Mucosa of stomach (tissue), 1 donor: ENCODE measurements at regions not wholly inside any gene's neighbourhood (a gene's known extent, or its start where the extent isn't known, plus 50 kb on each side); places are given as distances from the start of the nearest gene placed in this dataset.

Experiments
- H3K27me3 ChIP-seq: one replicate; pipeline ENCODE4 v1.7.0; 2013; ENCODE audit warnings: mild to moderate bottlenecking, low read length; ENCODE audit not compliant: control insufficient read depth, insufficient read depth
- H3K36me3 ChIP-seq: one replicate; pipeline ENCODE4 v1.7.0; 2013; ENCODE audit warnings: low read length; ENCODE audit not compliant: control insufficient read depth, insufficient read depth
- H3K4me1 ChIP-seq: one replicate; pipeline ENCODE4 v1.7.0; 2013; ENCODE audit warnings: mild to moderate bottlenecking, low read length; ENCODE audit not compliant: control insufficient read depth, insufficient read depth
- H3K4me3 ChIP-seq: one replicate; pipeline ENCODE4 v1.7.0; 2013; ENCODE audit warnings: low read length
- H3K9ac ChIP-seq: one replicate; pipeline ENCODE4 v1.7.0; 2013; ENCODE audit warnings: mild to moderate bottlenecking, low read length, moderate library complexity
- H3K9me3 ChIP-seq: one replicate; pipeline ENCODE4 v1.7.0; 2013; ENCODE audit warnings: mild to moderate bottlenecking, low read length, moderate library complexity; ENCODE audit not compliant: control insufficient read depth
- donor health status: Pancreatic carcinoma.

- no peaks in the 10 kb centered on the region for H3K36me3 ChIP-seq
- H3K4me3 ChIP-seq, result no peak overlapping the region
- H3K9ac ChIP-seq, result no peak overlapping the region
- peaks cover 3% of the 10 kb centered on the region for H3K27me3 ChIP-seq
- H3K4me1 ChIP-seq, result peaks cover 21% of the 10 kb centered on the region
- H3K9me3 ChIP-seq, result no peaks in the 10 kb centered on the region
These were observed 684.7 kb downstream of the TBC1D22A start for GRCh38 chr22:47446821-47447810.

- H3K9me3 ChIP-seq, result no peaks in the 10 kb centered on the region
- no peaks in the 10 kb centered on the region for H3K36me3 ChIP-seq
- peaks cover 21% of the 10 kb centered on the region for H3K4me1 ChIP-seq
- H3K27me3 ChIP-seq, result peaks cover 3% of the 10 kb centered on the region
- H3K9ac ChIP-seq, result no peak overlapping the region
- no peak overlapping the region for H3K4me3 ChIP-seq
These were observed 683.9 kb downstream of the TBC1D22A start for GRCh38 chr22:47446331-47446730.

- Histone ChIP-seq H3K4me3 (no peak overlapping the region), H3K9me3 (no peaks in the 10 kb centered on the region), H3K27me3 (peaks cover 3% of the 10 kb centered on the region), H3K4me1 (peaks cover 21% of the 10 kb centered on the region), H3K36me3 (no peaks in the 10 kb centered on the region), H3K9ac (no peak overlapping the region)
These were observed 683.4 kb downstream of the TBC1D22A start for GRCh38 chr22:47445716-47446290.

GRCh38 chr22:47445212-47445611, 682.8 kb downstream of the TBC1D22A start:
- no peak overlapping the region for H3K4me3 ChIP-seq
- no peak overlapping the region for H3K9ac ChIP-seq
- no peaks in the 10 kb centered on the region for H3K36me3 ChIP-seq
- H3K9me3 ChIP-seq, result no peaks in the 10 kb centered on the region
- peaks cover 3% of the 10 kb centered on the region for H3K27me3 ChIP-seq
- peaks cover 21% of the 10 kb centered on the region for H3K4me1 ChIP-seq

- H3K9me3 ChIP-seq, result no peaks in the 10 kb centered on the region
- no peak overlapping the region for H3K4me3 ChIP-seq
- peaks cover 3% of the 10 kb centered on the region for H3K27me3 ChIP-seq
- peaks cover 18% of the 10 kb centered on the region for H3K4me1 ChIP-seq
- H3K9ac ChIP-seq, result no peak overlapping the region
- no peaks in the 10 kb centered on the region for H3K36me3 ChIP-seq
These were observed 682.3 kb downstream of the TBC1D22A start for GRCh38 chr22:47444746-47445065.

GRCh38 chr22:47443836-47444745, 681.6 kb downstream of the TBC1D22A start:
- H3K9me3 ChIP-seq, result no peaks in the 10 kb centered on the region
- H3K36me3 ChIP-seq, result no peaks in the 10 kb centered on the region
- H3K27me3 ChIP-seq, result peaks cover 3% of the 10 kb centered on the region
- H3K4me3 ChIP-seq, result no peak overlapping the region
- no peak overlapping the region for H3K9ac ChIP-seq
- peaks cover 12% of the 10 kb centered on the region for H3K4me1 ChIP-seq

GRCh38 chr22:47442821-47443220, 680.4 kb downstream of the TBC1D22A start:
- no peak overlapping the region for H3K4me3 ChIP-seq
- H3K9me3 ChIP-seq, result no peaks in the 10 kb centered on the region
- H3K9ac ChIP-seq, result no peak overlapping the region

GRCh38 chr22:47439643-47440265, 677.3 kb downstream of the TBC1D22A start:
- Histone ChIP-seq H3K36me3 (no peaks in the 10 kb centered on the region), H3K9me3 (no peaks in the 10 kb centered on the region), H3K4me3 (no peak overlapping the region)

More at GRCh38 chr22:47442821-47443220, 680.4 kb downstream of the TBC1D22A start:
- no peaks in the 10 kb centered on the region for H3K36me3 ChIP-seq
- no peaks in the 10 kb centered on the region for H3K27me3 ChIP-seq
- H3K4me1 ChIP-seq, result no peaks in the 10 kb centered on the region

GRCh38 chr22:47437636-47438035, 675.2 kb downstream of the TBC1D22A start:
- no peak overlapping the region for H3K9ac ChIP-seq
- no peaks in the 10 kb centered on the region for H3K36me3 ChIP-seq
- H3K27me3 ChIP-seq, result no peaks in the 10 kb centered on the region
- no peaks in the 10 kb centered on the region for H3K9me3 ChIP-seq
- no peaks in the 10 kb centered on the region for H3K4me1 ChIP-seq
- H3K4me3 ChIP-seq, result no peak overlapping the region

More at GRCh38 chr22:47439643-47440265, 677.3 kb downstream of the TBC1D22A start:
- H3K9ac ChIP-seq, result no peak overlapping the region
- no peaks in the 10 kb centered on the region for H3K27me3 ChIP-seq
- no peaks in the 10 kb centered on the region for H3K4me1 ChIP-seq

GRCh38 chr22:47437110-47437509, 674.7 kb downstream of the TBC1D22A start:
- H3K36me3 ChIP-seq, result no peaks in the 10 kb centered on the region
- H3K9me3 ChIP-seq, result no peaks in the 10 kb centered on the region
- no peaks in the 10 kb centered on the region for H3K27me3 ChIP-seq
- H3K9ac ChIP-seq, result no peak overlapping the region
- no peaks in the 10 kb centered on the region for H3K4me1 ChIP-seq
- H3K4me3 ChIP-seq, result no peak overlapping the region

- Histone ChIP-seq H3K4me3 (no peak overlapping the region), H3K36me3 (no peaks in the 10 kb centered on the region), H3K4me1 (no peaks in the 10 kb centered on the region), H3K27me3 (no peaks in the 10 kb centered on the region), H3K9ac (no peak overlapping the region), H3K9me3 (no peaks in the 10 kb centered on the region)
These were observed 673.4 kb downstream of the TBC1D22A start for GRCh38 chr22:47435826-47436225.
